GM21390 (cell line): ENCODE measurements at regions not wholly inside any gene's neighbourhood (a gene's known extent, or its start where the extent isn't known, plus 50 kb on each side); places are given as distances from the start of the nearest gene placed in this dataset.

Source experiments
- ATAC-seq: cut with Tn5 transposase; IDR thresholded peaks from one replicate; pipeline ENCODE4 v1.9.1; 2021; ENCODE audit not compliant: unreplicated experiment

DNA sequence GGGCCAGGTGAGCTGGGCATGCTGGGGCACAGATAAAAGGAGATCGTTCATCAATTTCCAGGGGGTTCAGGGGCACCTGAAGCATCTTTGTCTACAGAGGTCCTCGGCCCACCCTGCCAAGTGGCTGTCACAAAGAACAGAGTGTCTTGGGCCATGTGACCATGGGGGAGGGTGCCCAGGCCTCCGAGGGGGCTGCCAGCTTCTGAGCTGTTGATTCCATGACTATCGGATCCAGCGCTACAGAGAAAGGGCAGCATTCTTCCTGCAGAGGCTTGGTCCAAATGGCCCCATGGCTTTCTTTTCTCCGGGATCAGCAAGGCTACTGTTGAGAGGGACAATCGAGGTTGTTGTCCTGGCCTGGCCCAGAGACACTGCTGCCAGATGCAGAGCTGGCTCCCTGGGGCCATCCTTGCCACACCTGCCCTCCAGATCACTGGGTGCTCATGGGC, 289.2 kb downstream of the ZSWIM6 start:
- no peak for ATAC-seq

DNA sequence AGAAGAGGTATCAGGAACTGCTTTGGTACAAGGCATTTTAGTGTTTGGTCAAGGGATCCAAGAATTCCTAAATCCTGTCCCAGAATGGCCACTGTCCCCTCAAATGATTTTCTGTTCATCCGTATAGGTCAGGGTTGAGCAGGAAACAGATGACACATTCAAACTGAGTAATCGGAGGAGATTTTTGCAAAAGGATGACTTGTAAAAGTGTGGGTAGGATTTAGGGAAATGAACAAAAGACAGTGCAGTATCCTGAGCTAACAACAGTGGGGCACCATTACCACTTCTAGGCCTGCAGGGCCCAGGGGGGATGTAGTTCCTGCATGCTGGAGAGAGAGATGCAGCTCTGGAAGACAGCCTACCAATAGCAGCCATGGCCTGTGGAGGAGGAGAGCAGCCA, 290.1 kb downstream of the ZSWIM6 start:
- no peak for ATAC-seq

DNA sequence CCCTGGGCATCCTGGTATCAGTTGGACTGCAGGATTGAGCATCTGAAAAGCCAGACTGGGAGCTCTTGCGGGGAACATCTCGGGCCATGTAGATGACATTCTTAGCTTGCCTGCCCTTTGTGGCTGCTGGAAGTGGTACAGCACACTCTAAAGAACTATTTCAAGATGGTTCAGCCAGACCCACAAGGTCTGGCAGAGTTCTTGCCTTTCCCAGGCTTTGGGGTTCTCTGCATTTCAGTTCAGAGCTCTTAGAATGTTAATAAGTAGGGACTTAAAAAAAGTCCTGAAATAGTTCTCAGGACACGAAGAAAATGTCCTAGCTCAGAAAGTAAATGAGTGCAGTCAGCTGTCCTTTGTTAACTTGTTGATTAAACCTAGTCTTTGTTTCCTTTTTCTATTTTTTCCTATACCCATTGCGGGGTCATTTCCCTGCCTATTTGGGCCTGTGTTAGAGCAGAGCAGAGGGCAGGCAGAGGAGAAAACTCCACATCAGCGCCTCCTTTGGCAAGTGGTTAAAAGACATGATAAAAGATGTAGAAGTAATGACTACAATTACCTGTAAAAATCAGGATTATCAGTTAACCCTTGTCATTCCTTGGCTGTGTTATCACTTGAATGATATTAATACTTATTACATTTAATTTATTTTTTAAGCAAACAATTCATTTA, 291.5 kb downstream of the ZSWIM6 start:
- no peak for ATAC-seq

DNA sequence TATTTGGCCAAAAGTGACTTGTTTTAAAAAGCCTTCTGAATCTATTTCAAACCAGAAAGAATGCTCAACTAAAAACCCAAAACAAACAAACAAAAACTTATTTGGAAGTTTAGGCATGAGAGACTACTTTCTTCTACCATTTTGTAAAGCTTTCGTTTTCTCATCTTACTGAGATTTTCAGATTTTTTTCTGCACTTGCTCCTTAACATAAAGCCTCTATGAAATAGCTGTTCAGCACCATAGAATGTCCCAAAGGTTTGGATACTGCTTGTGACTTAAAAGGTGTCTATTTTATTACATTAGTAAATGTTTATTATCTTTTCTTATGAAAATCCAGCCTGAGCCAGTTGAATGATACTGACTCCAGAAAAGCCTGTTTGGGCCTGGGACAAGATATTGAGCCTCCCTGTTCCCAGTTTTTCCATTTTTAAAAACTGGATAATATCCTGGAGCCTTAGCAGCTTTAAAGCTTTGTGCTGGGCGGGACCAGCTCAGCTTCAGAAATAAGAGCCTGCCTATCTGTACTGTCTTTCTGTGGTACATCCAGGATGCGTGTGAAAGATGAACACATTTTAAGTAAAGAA, 292.6 kb downstream of the ZSWIM6 start:
- ATAC-seq: no peak

DNA sequence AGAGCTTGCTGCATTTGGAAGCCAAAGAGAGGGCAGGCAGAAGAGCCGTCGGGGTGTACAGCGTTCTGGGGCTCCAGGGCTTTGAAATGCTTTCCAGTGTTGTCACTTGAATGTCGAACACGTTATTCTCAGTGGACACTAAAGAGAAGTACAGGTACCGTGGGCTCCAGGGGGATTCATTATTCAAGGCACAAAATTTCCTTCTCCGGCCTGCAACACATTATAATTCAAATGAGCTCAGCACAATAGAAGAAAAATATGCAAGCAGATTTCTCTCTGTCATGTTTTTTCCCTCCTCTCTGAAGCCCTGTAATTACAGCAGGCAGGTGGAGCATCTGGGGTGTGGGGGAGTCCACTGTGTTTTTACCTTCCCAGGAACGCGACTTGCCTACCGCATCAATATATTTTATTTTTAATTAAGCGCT, 293.1 kb downstream of the ZSWIM6 start:
- ATAC-seq: no peak

DNA sequence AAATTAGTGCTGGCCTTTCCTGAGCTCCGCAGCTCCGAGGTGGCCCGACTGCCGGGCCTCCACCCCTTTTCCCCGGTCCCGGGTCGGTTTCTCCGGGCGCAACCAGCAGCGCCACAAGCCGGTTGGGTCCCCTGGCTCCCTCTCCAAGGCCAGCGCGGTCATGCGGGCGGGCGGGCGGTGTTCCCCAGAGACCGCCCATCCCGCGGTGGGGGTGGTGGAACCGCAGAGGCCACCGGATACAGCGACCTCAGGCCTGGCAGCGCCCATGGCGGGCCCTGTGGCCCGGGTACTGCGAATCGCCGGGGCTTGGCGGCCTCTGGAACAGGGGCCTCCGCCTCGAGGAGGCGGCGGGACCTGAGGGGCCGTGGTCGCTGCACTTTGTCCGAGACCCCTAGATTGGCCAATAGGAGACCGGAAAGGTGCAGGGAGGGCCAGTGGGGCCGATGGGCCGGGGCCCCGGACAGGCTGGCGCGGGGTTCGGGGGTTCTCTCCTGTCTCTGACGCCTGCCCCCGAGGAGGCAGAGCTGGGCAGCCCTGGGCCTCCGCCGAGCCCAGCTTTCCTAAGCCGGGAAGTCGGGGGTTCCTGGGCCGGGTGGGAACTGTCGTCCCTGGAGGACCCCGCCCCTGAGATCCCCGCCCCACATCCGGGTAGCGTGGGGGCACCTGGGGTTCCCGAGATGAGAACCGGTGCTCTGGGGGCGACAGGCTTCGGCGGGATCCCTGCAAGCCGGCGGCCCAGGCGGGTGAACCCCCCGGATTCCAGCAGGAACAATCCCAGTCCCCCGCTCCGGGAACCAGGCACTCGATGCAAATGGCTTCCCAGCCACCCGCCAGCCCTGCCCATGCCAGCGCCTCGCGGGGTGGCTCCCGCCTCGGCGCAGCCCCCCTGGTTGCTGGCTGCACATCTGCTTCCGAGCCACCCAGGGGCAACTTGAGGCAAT, 293.9 kb downstream of the ZSWIM6 start:
- ATAC-seq: peak; percentile 62

DNA sequence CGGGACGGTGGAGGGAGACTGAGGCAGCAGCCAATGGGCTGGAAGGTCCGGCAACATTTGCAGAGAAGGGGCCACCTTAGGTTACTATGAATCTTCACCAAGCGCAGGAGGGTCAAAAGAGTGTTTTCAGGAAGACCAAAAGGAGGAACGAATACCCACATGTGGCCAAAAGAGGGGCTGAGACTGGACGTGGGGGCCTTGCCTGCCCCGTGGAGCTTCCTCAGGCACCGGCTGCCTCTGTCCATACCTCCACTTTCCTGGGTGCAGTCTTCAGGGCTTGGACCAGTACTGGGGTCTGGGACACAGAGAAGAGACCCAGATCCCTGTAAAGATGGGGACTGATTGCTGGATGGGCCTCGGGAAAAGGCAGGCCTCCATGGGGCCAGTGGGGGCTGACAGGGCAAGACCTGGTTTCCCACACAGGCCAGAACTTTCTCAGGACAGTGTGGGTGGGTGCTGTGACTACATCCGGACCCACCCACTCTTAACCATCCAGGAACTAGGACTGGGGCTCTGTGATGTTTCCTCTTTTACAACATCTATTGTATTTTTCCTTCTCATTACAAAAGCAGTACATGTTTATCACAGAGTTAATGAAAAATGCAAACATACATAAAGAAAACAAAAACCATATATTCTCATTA, 294.7 kb downstream of the ZSWIM6 start:
- ATAC-seq: no peak

DNA sequence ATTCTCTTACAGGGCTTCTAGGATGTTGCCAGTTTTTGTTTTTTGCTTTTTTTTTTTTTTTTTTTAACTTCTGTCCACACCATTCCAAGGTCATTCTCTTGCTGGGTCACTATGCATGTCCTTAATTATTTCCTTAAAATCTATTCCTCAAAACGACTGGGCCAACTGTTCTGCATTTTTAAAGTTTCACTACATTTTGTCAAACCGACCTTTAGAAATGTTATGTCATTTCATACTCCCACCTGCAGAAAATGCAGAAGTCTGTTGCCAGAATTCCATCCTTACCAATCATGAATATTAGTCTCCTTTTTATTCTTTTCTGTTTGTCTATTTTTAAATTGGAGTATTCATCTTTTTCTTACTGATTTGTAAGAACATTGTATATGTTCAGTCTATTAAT, 295.5 kb downstream of the ZSWIM6 start:
- ATAC-seq: no peak

DNA sequence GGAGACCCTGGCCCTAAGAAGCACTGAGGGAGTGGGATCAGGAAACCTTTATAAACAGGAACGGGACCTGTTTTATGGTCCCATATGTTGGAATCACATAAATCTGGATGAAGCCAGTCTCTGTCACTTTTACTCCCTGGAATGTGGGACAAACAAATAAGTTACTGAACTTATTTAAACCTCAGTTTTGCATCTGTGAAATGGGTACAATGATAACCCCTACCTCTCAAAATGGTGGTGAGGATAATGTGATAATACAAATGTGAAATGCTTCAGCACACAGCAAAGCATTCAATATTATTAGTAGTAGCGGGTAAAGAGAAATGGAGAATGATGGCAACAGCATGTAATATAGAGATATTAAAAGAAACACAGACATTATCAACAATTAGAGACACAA, 298.9 kb downstream of the ZSWIM6 start:
- ATAC-seq: no peak

DNA sequence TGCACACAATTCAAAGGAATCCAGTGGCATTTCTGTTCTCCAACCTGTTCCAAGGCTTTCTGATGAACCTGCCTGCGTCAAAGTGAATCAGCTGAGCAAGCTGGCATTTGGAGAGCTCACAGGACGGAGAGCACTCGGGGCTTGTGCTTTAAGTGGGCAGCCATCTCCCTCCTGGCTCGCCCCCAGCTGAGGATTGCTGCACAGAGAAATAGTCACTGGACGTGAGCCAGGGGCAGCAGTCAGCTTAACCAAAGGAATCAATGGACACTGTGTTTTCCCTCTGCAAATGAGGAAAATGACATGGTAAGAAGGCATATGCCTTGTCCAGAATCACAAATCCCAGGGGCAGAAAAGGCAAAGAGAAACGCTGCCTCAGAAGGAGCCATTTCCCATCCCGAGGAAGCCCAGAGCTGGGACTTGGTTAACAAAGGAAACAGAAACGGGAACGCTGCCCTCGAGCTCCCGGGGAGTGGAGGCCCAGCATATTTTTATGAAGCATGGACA, 299.4 kb downstream of the ZSWIM6 start:
- ATAC-seq: no peak

DNA sequence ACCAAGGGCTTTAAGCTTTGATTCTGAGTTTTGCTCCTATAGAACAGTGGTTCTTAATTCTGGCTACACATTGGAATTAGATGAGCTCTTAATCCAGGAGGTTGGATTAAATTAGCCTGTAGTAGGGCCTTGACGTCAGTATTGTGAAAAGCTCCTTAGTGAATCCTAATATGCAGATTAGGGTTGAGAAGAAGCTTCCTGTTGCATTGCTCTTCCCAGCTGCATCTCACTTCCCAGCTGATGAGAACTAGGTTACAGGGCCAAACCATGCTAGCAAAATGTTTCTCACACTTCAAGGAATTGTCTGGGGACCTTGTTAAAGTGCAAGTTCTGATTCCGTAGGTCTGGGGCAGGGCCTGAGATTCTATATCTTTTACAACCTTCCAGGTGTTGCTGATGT, 300.0 kb downstream of the ZSWIM6 start:
- ATAC-seq: no peak

DNA sequence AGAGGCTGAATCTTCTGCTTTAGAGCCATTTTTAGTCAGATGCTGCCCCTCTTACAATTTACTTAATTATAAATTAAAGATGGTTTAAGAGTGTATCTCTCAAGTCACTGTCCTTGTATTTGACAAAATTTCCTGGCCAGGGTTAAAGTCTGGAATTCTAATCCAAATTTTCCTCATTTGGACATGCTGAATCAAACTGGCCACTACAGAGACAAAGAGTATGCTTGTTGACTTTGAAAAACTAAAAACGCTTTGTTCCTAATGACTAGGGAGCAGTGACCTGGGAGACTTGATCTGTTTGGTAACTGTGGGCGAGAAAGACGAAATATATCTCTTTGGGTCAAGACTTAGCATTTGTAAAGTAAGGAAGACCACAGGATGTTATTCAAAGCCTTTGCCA, 303.2 kb downstream of the ZSWIM6 start:
- no peak for ATAC-seq

DNA sequence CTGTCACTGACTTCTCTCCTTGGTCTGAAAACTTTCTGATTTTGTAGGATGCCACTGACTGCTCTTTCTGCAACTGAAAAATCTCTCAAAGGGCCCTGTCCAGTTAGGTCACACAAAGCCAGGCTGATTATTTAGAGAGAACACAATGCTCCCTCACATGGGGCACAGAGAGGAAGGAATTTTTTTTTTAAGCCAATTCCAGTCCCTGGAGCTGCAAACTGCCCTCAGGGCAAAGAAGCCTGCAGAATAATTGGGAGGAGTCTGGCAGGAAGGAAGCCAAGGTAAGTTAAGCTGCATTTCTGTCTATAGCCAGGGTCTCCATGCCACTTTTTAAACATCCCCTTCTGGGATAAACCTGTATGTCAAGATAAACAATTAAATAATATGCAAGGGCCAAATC, 305.5 kb downstream of the ZSWIM6 start:
- ATAC-seq: no peak

DNA sequence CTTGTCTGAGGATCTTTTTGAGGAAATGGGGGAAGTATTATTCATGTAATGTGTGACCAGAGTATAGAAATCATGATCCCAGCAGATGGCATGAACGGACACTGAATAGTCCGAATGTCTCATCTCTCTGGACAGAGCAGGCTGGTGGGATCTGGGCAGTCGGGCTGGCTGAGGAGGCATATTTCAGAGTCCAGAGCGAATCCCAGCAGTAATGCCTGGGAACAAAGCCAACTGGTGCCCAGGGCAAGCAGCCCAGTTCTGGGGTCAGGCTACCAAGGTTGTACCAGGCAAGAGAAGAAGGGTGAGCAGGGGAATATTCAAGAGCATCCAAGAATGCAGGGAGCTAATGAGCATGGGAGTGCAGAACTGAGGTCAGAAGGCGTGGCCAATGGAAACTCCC, 306.4 kb downstream of the ZSWIM6 start:
- ATAC-seq: no peak

DNA sequence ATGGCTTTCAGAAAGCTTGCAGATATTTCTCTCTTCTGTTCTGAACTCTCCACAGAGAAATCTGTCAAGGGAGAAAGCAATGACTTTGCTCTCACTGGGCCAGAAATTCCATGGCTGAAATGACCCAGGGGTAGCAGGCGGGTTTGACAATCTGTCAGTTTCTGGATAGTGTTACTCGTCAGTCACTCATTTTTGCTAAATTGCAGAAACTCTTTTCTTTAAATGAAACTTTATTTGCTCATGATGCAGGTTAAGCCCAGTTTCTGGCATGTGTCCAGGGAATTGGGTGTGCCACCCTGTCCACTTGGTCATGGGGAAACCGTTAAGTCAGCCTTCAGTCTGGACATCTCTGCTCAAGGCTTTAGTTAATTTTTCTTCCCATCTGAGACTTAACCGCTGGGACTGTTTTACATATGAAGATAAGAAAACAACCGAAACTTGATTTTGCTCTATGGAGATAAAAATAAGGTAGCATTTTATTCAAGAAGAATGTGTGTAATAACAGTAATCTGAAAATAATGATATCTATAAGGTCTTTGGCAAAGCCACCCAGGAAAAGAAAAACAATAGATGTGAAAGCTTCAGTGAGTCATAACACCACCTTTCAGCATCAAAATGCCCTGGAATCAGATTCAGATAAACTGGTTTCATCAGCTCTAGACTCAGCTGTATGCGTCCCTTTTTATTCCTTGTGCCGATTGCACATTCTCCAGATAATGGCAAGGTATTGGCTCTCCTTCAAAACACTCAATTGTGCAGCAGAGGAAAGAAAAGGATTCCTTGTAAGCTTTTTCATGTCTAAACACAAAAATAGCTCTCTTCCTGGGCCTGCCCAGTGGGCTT, 308.3 kb downstream of the ZSWIM6 start:
- no peak for ATAC-seq

DNA sequence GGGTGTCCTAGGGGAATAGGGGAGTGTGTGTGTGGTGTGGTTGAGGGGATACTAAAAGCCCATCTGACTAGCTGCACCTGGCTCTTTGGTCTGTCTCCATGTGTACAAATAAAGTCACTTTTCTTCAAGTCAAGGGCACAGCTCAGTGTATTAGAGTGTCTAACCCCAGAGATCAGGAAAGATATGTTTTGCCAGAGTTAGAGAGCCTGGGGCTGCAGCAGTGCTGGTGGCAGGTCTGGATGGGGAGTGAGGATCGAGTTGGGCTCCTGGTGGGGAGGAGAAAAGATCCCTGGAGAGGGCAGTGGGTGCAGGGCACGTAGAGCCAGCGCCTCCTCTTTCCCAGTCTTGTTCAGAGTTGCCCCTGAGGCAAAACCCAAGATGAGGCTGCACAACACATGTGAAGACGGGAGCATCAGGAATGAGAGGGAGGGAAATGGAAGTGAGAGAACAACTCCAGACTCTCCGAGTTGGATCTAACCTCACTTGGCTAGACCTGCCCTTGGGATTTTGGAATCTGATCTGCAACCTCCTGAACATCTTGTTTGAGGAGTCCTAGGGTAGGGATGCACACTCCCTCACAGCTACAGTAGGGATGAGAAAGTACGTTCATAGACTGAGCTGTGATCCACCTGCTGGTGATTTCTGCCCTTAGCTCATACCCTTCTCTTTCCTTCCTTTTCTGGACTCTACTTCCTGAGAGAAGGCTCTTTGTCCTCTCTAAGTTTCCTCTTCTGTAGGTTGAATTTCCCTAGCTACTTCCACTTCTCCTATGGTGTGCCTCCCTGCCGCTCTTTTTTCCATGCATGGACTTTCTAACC, 309.9 kb downstream of the ZSWIM6 start:
- no peak for ATAC-seq

DNA sequence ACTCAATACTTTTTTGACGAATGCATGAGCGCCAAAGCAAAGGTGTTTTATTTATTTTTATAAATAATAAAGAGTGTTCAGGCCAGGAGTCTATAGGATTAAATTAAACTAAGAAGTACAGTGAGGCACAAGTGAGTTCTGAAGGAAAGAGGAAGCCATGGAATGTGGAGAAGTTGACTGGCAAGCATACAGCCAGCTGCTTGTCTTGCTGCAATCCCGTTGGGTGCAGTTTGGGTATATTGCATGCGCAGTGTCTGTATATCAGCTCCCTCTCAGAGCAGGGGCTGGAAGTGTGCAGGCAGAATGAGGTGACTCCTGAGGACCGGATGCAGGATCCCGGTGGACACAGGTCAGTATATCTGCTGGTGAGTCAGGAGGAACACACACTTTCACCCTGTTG, 315.6 kb downstream of the ZSWIM6 start:
- no peak for ATAC-seq

DNA sequence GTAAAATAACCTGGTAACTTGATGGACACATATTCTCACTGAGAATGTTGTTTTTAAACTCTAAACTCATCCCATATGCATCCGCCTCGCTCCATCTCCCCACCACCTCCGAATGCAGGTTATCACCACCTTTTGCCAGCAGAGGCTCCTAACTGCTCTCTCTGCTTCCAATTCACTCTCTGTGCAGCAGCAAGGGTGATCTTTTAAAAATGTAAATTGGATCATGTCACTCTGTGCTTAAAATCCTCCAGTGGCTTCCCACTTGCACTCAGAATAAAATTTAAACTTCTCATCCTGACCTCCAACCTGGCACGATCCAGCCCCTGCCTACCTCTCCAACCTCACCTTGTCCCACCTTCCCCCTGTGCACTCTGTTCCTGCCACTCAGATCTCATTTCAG, 317.2 kb downstream of the ZSWIM6 start:
- ATAC-seq: no peak

DNA sequence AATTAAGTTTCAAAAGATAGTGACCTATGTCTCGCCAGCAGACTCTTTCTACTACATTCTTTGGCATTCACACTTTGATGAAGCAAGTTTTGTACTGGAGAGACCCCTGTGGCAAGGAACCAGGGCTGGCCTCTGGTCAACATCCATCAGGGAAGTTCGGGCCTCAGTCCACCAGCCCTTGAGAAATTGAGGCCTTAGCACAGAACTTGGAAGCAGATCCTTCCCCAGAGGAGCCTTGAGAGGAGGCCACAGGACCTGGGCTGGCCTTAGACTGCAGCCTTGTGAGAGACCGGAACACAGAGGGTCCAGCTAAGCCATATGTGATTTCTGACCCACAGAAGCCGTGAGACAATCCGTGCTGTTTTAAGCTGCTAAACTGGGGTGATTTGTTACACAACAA, 317.9 kb downstream of the ZSWIM6 start:
- ATAC-seq: no peak

DNA sequence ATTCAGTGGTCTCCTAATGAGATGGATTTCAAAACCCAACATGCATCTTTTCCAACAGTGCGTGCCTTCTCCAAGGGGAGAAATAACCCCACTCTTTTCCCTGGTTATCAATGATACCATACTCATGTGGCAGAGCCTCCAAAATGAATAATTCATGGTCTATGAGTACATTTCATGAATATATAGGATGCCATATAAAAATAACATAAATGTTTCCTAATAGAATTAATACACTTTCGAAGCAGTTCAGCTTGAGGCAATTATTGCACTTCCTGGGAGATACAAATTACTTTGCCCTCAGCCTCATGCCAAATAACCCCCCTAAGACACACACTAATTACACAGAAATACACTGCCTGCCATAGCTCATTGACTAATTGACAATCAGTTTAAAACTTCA, 318.6 kb downstream of the ZSWIM6 start:
- no peak for ATAC-seq
